GM12873 (cell line): ENCODE measurements at regions not wholly inside any gene's neighbourhood (a gene's known extent, or its start where the extent isn't known, plus 50 kb on each side); places are given as distances from the start of the nearest gene placed in this dataset.

Experiments
- TF ChIP-seq, protein P1 (sequence below): IDR thresholded peaks from 2 replicates; pipeline ENCODE4 v1.5.1; 2012; ENCODE audit warnings: low read depth, mild to moderate bottlenecking, moderate library complexity, low read length, control low read depth; ENCODE audit not compliant: insufficient read depth; ENCODE audit errors: missing control alignments

DNA sequence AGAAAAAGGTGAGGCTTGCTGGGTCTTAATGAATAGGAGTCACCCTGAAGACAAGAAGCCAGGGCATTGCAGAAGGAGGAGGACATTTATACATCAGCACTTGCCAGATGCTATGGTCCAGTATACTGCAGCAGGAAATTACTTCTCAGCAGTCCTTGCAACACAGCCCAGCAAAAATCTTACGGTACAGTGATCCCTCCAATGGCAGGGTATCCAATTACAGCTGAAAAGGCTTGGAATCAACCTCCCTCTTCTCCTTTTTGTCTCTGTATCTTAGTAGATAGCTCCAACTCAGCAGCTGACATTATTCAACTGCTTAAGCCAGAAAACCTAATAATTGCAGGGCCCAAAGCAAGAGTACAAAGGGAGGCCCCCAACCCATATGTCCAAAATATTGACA, 128.3 kb upstream of the COBL start:
- TF ChIP-seq, protein P1, sequence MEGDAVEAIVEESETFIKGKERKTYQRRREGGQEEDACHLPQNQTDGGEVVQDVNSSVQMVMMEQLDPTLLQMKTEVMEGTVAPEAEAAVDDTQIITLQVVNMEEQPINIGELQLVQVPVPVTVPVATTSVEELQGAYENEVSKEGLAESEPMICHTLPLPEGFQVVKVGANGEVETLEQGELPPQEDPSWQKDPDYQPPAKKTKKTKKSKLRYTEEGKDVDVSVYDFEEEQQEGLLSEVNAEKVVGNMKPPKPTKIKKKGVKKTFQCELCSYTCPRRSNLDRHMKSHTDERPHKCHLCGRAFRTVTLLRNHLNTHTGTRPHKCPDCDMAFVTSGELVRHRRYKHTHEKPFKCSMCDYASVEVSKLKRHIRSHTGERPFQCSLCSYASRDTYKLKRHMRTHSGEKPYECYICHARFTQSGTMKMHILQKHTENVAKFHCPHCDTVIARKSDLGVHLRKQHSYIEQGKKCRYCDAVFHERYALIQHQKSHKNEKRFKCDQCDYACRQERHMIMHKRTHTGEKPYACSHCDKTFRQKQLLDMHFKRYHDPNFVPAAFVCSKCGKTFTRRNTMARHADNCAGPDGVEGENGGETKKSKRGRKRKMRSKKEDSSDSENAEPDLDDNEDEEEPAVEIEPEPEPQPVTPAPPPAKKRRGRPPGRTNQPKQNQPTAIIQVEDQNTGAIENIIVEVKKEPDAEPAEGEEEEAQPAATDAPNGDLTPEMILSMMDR = no peak

DNA sequence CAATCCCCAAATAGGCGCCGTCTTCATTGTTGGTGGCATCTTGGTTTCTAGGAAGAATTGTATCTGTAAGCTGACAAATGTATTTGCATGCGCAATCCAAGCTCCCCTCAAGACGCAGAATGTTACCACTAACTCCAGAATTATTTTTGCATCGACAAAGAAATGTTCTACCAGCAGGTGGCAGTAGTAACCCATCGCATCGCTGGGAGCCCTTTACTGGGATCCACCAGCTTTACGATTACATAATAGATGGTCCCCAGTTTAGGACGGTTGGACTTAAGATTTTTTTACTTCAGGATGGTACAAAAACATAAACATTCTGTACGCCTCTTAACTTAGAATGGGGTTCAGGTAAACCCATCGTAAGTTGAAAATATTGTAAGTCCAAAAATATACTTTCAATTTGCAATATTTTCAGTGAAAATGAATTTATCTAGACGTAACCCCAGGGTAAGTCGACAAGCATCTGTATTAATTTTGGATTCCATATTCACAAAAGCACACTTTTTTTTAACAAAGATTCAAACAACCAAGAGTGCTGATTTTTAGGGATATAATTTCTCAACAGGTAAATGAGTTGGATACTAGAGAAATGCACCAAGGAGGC, 114.0 kb upstream of the COBL start:
- TF ChIP-seq, protein P1 = peak; percentile 71

DNA sequence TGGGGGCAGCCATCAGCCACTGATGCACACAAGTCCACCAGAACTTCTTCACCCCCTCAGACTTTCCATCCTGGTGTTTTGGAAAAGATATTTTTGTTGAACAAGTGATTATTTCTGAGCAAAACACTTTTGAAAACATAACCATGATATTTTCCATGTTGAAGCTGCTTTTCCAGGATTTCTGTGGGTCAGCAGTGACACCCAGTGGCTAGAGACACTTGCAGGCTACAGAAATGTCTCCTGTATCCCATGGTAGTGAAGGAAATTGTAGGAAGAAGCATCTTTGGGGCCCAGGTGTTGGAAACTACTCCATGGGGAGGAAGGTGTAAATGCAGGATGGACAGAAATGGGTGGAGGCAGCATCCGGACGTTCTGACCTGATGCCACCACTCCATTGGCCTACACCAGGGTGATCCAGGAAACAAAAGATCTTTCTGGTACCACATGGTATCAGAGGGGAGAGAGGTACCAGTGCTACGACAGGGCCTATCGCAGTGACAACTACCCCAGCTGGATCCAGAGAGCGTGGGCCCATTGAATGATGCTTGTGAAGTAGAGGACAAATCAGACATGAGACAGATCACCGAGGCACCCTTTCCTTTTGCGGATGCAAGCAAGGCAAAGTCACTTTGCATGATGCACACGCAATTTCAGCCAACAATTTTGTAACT, 111.7 kb upstream of the COBL start:
- TF ChIP-seq, protein P1 = no peak

DNA sequence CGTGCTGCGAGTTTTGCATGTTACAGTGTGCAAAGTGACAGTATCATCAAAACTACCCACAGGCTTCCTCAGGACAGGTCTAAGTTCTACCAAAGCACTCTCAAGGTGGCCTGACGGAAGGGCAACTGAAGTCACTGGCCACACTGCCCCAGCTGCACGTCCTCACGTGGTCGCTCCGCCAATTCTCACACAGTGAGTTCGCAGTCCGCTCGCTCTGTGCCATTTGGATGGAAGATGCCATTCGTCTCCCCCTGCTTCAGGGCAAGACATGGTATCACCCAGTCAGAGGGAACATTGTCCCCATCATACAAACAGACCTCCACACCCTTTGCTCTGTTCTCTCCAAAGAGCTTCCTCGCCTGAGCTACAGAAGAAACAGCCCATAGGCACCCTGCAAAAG, 109.6 kb upstream of the COBL start:
- TF ChIP-seq, protein P1 = no peak

DNA sequence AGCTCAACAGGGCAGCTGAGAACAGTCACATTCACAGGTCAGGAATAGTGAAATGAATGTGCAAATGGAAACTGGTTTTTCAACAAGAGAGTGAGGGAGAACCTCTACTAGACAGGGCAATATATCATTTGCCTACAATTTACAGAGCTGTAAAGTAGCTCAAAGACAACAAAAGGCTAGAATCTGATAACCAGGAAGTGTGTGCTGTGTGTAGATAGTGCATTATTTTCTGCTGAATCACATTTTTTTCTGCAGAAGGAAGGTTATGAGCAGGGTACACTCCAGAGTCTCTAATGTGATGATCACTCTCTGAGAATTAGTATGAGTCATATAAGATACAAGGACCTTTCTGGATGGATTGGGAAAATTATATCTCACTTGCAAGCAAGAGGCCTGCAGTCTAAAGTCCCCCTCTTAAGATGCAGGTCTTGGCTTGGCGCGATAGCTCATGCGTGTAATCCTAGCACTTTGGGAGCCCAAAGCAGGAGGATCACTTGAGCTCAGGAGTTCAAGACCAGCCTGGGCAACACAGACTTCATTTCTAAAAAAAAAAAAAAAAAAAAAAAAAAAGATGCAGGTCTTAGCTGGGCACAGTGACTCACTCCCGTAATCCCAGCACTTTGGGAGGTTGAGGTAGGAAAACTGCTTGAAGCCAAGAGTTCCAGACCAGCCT, 59.9 kb upstream of the COBL start:
- TF ChIP-seq, protein P1 = no peak

DNA sequence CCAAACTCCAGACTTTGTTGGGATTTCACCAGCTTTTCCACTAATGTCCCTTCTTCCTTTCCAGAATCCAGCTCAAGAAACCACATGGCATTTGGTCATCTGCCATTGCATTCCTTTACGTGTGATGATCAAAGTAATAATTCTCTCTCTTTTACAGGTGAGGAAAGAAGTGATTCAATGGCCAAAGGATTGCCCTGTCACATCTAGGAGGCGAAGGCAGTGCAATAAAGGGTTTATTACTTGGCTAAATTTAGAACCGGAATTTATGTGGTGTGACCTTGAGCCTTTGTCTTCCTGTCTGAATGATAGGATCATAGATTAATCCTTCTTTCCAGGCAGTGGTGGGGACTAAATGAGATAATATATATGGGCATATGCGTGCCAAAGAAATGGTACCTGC, 58.3 kb upstream of the COBL start:
- TF ChIP-seq, protein P1 = no peak

DNA sequence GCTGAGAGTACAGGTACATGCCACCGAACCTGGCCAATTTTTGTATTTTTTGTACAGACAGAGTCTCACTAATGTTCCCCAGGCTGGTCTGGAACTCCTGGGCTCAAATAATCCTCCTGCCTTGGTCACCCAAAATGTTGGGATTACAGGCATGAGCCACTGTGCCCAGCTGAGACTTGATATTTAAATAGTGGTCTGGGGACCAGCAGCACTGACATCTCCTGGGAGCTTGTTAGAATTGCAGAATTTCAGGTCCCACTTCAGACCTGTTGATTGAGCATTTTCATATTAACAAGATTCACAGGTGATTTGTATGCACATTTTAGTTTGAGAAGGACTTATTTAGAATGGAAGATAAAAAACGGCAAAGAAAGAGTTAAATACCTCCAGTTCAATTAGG, 57.0 kb upstream of the COBL start:
- TF ChIP-seq, protein P1 = peak; percentile 10
